LNCAP (cell line): ENCODE measurements at regions not wholly inside any gene's neighbourhood (a gene's known extent, or its start where the extent isn't known, plus 50 kb on each side); places are given as distances from the start of the nearest gene placed in this dataset.

Experiments
- CTCF ChIP-seq: fragments of 450-650 bp; IDR thresholded peaks from 2 replicates; pipeline ENCODE4 v1.5.1; 2017; ENCODE audit warnings: mild to moderate bottlenecking

GRCh38 chr10:53033396-53033795 lies 260.8 kb upstream of the MBL2 start:
- TF ChIP-seq CTCF, result no peak

- no peak for TF ChIP-seq CTCF
Observed at GRCh38 chr10:53029449-53029848, 256.9 kb upstream of the MBL2 start.

GRCh38 chr10:53025172-53025711 lies 252.7 kb upstream of the MBL2 start:
- TF ChIP-seq CTCF, result no peak

GRCh38 chr10:53023411-53023810 lies 250.8 kb upstream of the MBL2 start:
- no peak for TF ChIP-seq CTCF

GRCh38 chr10:53022611-53023088 lies 250.1 kb upstream of the MBL2 start:
- TF ChIP-seq CTCF, result no peak

- no peak for TF ChIP-seq CTCF
Observed at GRCh38 chr10:53013201-53013810, 240.7 kb upstream of the MBL2 start.

GRCh38 chr10:53009961-53010907 lies 237.7 kb upstream of the MBL2 start:
- no peak for TF ChIP-seq CTCF
